SU-DHL-6 (cell line): ENCODE measurements at regions not wholly inside any gene's neighbourhood (a gene's known extent, or its start where the extent isn't known, plus 50 kb on each side); places are given as distances from the start of the nearest gene placed in this dataset.

ENCODE experiments used
- CTCF ChIP-seq: fragments of 200-600 bp; sonication (generic); IDR thresholded peaks from one replicate; pipeline ENCODE4 v1.5.1; 2017; ENCODE audit warnings: antibody characterized with exemption, mild to moderate bottlenecking, low read length, moderate library complexity; ENCODE audit not compliant: insufficient read depth, poor library complexity, severe bottlenecking
- EZH2phosphoT487 ChIP-seq: fragments of 200-600 bp; sonication (generic), shearing (Covaris generic); conservative IDR thresholded peaks from 2 replicates; pipeline ENCODE4 v1.6.1; 2018; ENCODE audit warnings: mild to moderate bottlenecking, antibody characterized with exemption, low read length, moderate library complexity, mixed read lengths

GRCh38 chr4:126414741-126415140 is 1100.0 kb downstream of the FAT4 start:
- TF ChIP-seq CTCF: no peak
- TF ChIP-seq EZH2phosphoT487: no peak
